ENCODE measurements at regions not wholly inside any gene's neighbourhood (a gene's known extent, or its start where the extent isn't known, plus 50 kb on each side); places are given as distances from the start of the nearest gene placed in this dataset.

DNA sequence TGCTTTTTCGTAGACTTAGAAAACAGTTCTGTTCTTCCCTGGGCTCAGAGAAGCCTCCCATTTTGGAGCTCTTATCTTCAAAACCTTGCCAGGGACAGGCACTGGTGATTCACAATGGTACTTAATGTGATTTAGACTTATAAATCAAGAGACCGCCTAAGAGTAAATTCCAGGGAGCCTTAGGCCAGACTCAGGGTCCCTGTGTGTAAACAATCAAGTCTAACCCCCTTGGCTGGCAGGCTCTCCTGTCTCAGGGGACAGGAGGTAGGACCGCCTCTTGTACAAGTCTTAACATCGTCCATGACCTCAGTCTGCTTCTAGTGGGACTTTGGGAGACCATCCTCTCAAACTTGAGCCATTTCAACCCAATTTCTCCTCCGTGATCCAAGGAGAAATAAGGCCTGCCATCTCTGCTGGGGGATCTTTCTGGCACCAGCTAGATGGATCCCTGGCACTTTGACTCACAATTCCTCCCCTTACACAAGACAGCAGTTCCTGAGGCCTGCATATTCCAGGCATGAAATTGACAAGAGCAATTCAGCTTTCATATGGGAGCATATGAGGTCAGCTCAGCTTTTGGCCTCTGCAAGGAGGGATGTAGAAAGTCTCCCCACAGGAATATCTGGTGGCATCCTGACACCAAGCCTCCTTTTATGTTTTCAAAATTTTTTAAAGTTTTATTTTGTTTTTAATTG, 487.0 kb downstream of the TNS1 start:
- DNase-seq, result no peak

DNA sequence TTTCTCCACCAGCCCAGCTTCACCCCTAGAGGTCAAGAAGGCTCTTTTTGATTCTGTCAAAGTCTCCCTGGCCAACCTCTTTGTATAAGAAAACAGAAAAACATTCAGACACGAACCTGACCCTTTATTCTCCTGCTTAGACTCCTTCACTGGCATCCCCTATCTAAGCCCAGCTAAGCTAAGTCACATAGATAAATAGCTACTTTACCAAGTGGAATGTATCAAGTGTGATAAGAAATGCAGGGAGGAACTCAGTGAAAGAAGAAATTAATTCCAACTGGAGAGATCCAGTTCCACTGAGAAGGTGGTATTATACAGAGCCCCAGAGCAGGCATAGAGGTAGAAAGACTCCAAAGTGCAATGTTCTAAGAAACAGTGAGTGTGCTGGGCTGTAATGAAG, 489.5 kb downstream of the TNS1 start:
- no peak for DNase-seq

GRCh38 chr2:217512728-217513127, 490.1 kb downstream of the TNS1 start:
- no peak for DNase-seq

DNA sequence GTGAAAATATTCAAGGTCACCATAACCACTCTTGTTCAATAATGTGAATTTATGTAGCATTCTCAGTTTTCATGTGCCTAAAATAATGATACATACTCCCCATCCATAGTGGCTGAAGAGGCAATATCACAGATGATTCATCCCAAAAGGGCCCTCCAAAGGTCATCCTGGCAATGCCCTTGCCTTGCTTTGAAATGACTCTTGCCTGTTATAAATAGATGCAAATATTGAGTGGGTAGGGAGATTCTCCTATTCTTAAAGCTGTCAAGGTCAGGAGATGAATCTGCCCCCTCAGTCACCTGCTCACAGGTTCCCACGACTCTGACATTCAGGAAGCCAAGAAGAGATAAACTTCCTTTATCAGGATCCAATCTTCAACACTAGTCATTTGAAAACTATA, 490.5 kb downstream of the TNS1 start:
- no peak for DNase-seq

- DNase-seq, result no peak
Observed at GRCh38 chr2:217511850-217512249, 490.9 kb downstream of the TNS1 start.

- peak; percentile 94 for DNase-seq
Observed at GRCh38 chr2:217510771-217511291, 492.0 kb downstream of the TNS1 start.

- DNase-seq, result no peak
Observed at GRCh38 chr2:217505303-217505702, 497.5 kb downstream of the TNS1 start.

DNA sequence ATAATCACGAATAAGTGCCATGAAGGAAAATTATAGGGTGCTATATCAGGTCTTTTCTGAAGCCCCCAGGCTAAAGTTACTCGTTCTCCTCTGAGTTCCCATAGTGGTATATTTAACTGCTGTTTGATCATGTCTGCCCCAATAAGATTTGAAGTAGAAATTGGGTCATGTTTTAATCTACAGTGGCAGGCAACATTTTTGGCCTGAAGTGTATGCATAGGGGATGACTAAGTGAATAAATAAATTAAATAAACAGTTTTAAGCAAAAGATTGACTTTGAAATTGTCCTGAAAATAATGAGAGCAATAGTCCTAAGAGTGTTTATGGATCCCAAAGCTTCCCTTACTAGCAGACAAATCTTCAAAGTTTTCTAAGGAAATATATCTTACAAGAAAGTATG, 500.9 kb downstream of the TNS1 start:
- DNase-seq, result no peak

- no peak for DNase-seq
Observed at GRCh38 chr2:217497843-217498377, 504.9 kb downstream of the TNS1 start.

DNA sequence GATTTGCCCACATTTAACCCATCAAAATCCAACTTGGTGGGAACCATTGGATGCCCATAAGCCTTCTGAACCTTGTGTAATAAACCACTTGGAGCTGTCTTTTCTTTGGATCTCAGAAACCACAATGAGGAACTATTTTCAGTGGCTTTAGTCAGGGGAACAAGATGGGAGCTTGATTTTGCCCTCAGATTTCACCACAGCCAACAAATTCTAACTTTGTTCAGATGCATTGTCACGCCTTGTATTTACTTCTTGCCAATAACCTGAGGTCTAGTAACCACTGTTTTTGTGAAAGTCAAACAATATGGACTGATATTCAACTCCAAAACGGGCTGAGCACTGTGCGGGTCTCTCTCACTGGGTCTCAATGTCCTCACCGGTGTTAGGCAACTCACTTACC, 508.2 kb downstream of the TNS1 start:
- DNase-seq, result no peak

GRCh38 chr2:217491271-217491670, 511.5 kb downstream of the TNS1 start:
- no peak for DNase-seq

- peak; percentile 97 for DNase-seq
Observed at GRCh38 chr2:217489145-217489960, 513.4 kb downstream of the TNS1 start.

DNA sequence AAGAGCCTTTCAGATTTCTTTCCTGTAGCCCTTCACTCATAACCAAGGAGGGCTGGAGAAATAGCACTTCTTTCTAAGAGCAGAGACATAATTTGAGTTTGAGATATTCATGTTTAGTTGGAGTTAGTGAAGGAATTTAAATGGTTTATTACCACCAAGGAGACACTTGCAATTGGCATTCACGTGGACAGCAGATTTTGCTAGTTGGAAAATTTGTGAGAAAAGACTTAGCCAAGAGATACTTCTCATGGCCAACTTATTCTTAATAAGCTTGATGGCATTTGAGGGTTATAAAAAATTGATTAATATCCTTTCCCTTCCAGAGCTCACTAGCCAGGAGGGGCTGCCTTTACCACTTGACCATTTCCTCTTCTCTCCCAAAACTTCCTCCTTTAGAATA, 518.7 kb downstream of the TNS1 start:
- no peak for DNase-seq

- no peak for DNase-seq
Observed at GRCh38 chr2:217482056-217482710, 520.6 kb downstream of the TNS1 start.

DNA sequence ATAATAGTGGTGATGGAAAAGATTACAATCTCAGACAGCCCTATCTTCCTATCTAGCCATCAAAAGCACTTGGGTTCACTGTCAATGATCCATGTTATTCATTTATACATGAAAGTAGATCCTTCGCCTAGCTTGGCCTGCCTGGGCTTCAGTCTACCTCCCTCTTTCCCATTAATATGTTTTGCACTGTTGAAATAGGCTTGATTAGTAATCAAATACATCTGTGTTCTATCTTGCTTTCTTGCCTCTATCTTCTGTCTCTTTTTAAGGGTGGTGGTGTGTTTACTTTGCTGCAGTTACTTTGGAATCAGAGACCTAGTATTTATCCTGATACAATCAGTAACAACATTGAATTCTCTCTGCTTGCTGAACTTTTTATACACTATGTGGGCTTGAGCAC, 521.2 kb downstream of the TNS1 start:
- no peak for DNase-seq

DNA sequence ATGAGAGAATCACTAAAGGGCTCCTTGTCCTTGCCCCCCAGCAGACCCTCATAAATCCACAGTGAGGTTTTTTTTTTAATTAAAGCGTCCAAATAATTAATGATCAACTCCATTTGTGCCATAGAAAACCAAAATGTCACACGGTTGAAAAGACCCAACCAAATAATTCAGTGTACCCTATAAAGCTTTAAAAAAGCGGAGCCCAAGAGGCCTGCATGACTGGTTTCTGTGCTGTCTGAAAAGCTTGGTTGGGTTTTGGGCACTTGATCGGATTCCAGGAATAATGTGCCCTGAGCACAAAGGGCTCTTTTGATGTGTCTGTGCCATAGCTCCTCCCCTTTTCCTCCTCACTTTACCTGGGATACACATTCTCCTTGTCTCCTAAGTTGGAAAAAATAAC, 523.2 kb downstream of the TNS1 start:
- DNase-seq, result no peak

DNA sequence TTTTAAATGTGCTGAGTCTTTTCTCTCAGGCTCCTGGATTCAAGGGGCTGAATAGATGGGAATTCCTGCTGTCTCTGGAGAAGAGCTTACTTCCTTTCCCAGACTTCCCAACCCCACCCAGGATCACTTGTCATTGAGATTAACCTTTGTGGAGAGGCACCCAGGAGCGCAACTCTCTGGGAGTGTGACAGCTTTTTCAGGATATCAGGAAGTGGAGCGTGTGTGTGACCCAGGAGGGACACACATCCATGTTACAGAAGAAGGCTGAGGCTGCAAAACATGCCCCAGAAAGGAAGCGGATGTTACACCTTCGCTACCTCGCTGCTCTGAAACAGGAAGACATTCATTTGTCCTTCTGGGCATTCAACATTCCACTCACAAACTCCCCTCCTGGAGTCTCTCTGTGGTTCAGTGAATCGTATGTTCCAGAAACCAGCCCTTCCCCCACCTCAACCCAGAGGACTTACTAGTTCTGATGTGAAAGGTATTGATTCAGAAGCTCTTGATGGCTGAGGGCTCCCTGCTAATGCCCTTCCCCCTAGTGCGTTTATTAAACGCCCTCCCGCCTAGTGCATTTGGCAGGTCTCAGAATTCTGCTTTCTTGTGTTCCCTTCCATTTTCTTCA, 523.9 kb downstream of the TNS1 start:
- no peak for DNase-seq

GRCh38 chr2:217477583-217477982, 525.2 kb downstream of the TNS1 start:
- no peak for DNase-seq

DNA sequence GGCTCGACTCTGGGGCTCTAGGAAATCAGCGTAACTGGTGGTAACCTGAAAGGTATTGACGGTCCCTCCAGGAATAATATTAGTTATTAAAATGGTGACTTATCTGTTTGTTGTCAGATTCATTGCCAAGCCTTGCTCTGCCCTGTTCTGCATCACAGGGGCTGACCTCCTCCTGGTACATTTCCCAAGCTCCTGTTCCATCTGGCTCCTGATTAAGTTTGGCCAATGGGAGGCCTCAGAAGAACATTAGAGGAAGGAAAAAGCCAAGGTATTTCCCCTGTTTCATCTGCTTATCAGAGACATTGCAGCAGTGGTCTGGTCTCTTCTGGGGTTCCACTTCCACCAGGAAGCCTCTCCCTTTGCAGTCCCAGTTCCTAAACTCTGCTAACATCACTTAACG, 527.0 kb downstream of the TNS1 start:
- DNase-seq, result no peak

GRCh38 chr2:217475101-217475500, 527.7 kb downstream of the TNS1 start:
- no peak for DNase-seq

DNA sequence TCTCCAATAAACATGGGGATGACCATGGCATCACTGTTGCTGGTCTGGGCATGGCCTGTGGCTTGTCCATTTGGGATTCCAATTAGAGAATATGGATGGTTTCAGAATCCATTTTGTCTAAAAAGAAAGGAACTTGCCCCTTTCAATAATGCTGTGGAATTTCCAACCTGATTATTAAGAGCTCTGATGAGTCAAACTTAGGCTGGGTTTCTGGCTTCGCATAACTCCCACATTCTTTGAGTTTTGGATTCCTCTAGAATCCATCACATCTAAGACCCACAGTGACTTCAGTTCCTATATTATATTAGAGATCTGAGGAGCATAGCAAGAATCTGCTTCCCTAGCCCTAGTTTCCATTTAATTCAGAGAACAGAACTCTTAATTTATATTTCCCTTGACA, 531.5 kb downstream of the TNS1 start:
- no peak for DNase-seq

GRCh38 chr2:217469203-217469810, 533.5 kb downstream of the TNS1 start:
- DNase-seq, result no peak

All from NCI-H2227 treated with DMSO at 0.1 percent for 48 hours (cell line).